ENCODE measurements at regions not wholly inside any gene's neighbourhood (a gene's known extent, or its start where the extent isn't known, plus 50 kb on each side); places are given as distances from the start of the nearest gene placed in this dataset.

- no peak for DNase-seq (ENCODE audit: low read depth in 2 of 2)
Measured at GRCh38 chr13:73351730-73352129, 292.9 kb downstream of the KLF5 start.

- DNase-seq (ENCODE audit: low read depth in 2 of 2), result no peak
Measured at GRCh38 chr13:73341748-73342147, 282.9 kb downstream of the KLF5 start.

- DNase-seq (ENCODE audit: low read depth in 2 of 2), result no peak
Measured at GRCh38 chr13:73340069-73340468, 281.3 kb downstream of the KLF5 start.

GRCh38 chr13:73339086-73339485, 280.3 kb downstream of the KLF5 start:
- DNase-seq (ENCODE audit: low read depth in 2 of 2), result no peak

- DNase-seq (ENCODE audit: low read depth in 2 of 2), result no peak
Measured at GRCh38 chr13:73338389-73338788, 279.6 kb downstream of the KLF5 start.

GRCh38 chr13:73337532-73337931, 278.7 kb downstream of the KLF5 start:
- no peak for DNase-seq (ENCODE audit: low read depth in 2 of 2)

GRCh38 chr13:73336773-73337172, 278.0 kb downstream of the KLF5 start:
- DNase-seq (ENCODE audit: low read depth in 2 of 2), result no peak

GRCh38 chr13:73335944-73336343, 277.1 kb downstream of the KLF5 start:
- no peak for DNase-seq (ENCODE audit: low read depth in 2 of 2)

- DNase-seq (ENCODE audit: low read depth in 2 of 2), result no peak
Measured at GRCh38 chr13:73335210-73335609, 276.4 kb downstream of the KLF5 start.

- DNase-seq (ENCODE audit: low read depth in 2 of 2), result no peak
Measured at GRCh38 chr13:73334445-73334844, 275.6 kb downstream of the KLF5 start.

GRCh38 chr13:73331556-73331955, 272.8 kb downstream of the KLF5 start:
- no peak for DNase-seq (ENCODE audit: low read depth in 2 of 2)

GRCh38 chr13:73329355-73329754, 270.6 kb downstream of the KLF5 start:
- no peak for DNase-seq (ENCODE audit: low read depth in 2 of 2)

- DNase-seq (ENCODE audit: low read depth in 2 of 2), result no peak
Measured at GRCh38 chr13:73327579-73327978, 268.8 kb downstream of the KLF5 start.

- DNase-seq (ENCODE audit: low read depth in 2 of 2), result no peak
Measured at GRCh38 chr13:73325723-73326558, 267.1 kb downstream of the KLF5 start.

- DNase-seq (ENCODE audit: low read depth in 2 of 2), result no peak
Measured at GRCh38 chr13:73324842-73325722, 266.3 kb downstream of the KLF5 start.

- no peak for DNase-seq (ENCODE audit: low read depth in 2 of 2)
Measured at GRCh38 chr13:73323615-73324014, 264.8 kb downstream of the KLF5 start.

- no peak for DNase-seq (ENCODE audit: low read depth in 2 of 2)
Measured at GRCh38 chr13:73321043-73321442, 262.2 kb downstream of the KLF5 start.

GRCh38 chr13:73317140-73317539, 258.3 kb downstream of the KLF5 start:
- no peak for DNase-seq (ENCODE audit: low read depth in 2 of 2)

GRCh38 chr13:73310366-73310765, 251.6 kb downstream of the KLF5 start:
- no peak for DNase-seq (ENCODE audit: low read depth in 2 of 2)

GRCh38 chr13:73307481-73307880, 248.7 kb downstream of the KLF5 start:
- no peak for DNase-seq (ENCODE audit: low read depth in 2 of 2)

GRCh38 chr13:73306688-73307087, 247.9 kb downstream of the KLF5 start:
- DNase-seq (ENCODE audit: low read depth in 2 of 2), result no peak

GRCh38 chr13:73304442-73304841, 245.6 kb downstream of the KLF5 start:
- DNase-seq (ENCODE audit: low read depth in 2 of 2), result no peak

- DNase-seq (ENCODE audit: low read depth in 2 of 2), result no peak
Measured at GRCh38 chr13:73303851-73304250, 245.0 kb downstream of the KLF5 start.

All from stimulated activated CD8-positive, alpha-beta memory T cell treated with anti-CD3 and anti-CD28 coated beads, Interleukin-7, amount 100 ng/mL, for 1 hour (primary cell).